ENCODE measurements at regions not wholly inside any gene's neighbourhood (a gene's known extent, or its start where the extent isn't known, plus 50 kb on each side); places are given as distances from the start of the nearest gene placed in this dataset.
"Not testable (repeated sequence)": the region's sequence is repeated elsewhere in the genome, so short reads cannot be mapped to it uniquely, and the experiment has no call there.

- no peak for DNase-seq (ENCODE audit: low spot score)
These were observed 63.3 kb upstream of the NANOS1 start for GRCh38 chr10:118966076-118966849.

- DNase-seq (ENCODE audit: low spot score) = no peak
These were observed 62.7 kb upstream of the NANOS1 start for GRCh38 chr10:118966850-118967125.

- DNase-seq (ENCODE audit: low spot score) = no peak
These were observed 62.4 kb upstream of the NANOS1 start for GRCh38 chr10:118967160-118967559.

- no peak for DNase-seq (ENCODE audit: low spot score)
These were observed 61.5 kb upstream of the NANOS1 start for GRCh38 chr10:118968060-118968459.

GRCh38 chr10:118968482-118968881, 61.0 kb upstream of the NANOS1 start:
- DNase-seq (ENCODE audit: low spot score) = no peak

GRCh38 chr10:118969014-118969413, 60.5 kb upstream of the NANOS1 start:
- no peak for DNase-seq (ENCODE audit: low spot score)

GRCh38 chr10:118970770-118971169, 58.7 kb upstream of the NANOS1 start:
- DNase-seq (ENCODE audit: low spot score) = no peak

- DNase-seq (ENCODE audit: low spot score) = no peak
These were observed 58.3 kb upstream of the NANOS1 start for GRCh38 chr10:118971187-118971586.

- DNase-seq (ENCODE audit: low spot score) = no peak
These were observed 57.6 kb upstream of the NANOS1 start for GRCh38 chr10:118971876-118972275.

- DNase-seq (ENCODE audit: low spot score) = no peak
These were observed 55.8 kb upstream of the NANOS1 start for GRCh38 chr10:118973744-118974143.

GRCh38 chr10:118974951-118975350, 54.6 kb upstream of the NANOS1 start:
- DNase-seq (ENCODE audit: low spot score) = no peak

GRCh38 chr10:118976219-118976618, 53.3 kb upstream of the NANOS1 start:
- DNase-seq (ENCODE audit: low spot score) = not testable (repeated sequence)

- no peak for DNase-seq (ENCODE audit: low spot score)
These were observed 52.4 kb upstream of the NANOS1 start for GRCh38 chr10:118977022-118977599.

- no peak for DNase-seq (ENCODE audit: low spot score)
These were observed 51.7 kb upstream of the NANOS1 start for GRCh38 chr10:118977835-118978234.

GRCh38 chr10:118978316-118978997, 51.1 kb upstream of the NANOS1 start:
- DNase-seq (ENCODE audit: low spot score) = no peak

GRCh38 chr10:118978998-118979350, 50.5 kb upstream of the NANOS1 start:
- DNase-seq (ENCODE audit: low spot score) = no peak

GRCh38 chr10:118979661-118980060, 49.9 kb upstream of the NANOS1 start:
- DNase-seq (ENCODE audit: low spot score) = no peak
